K562 (cell line): ENCODE measurements at regions not wholly inside any gene's neighbourhood (a gene's known extent, or its start where the extent isn't known, plus 50 kb on each side); places are given as distances from the start of the nearest gene placed in this dataset.

ENCODE experiments used
- ATAC-seq: fragments of 200-7000 bp; cut with Tn5 transposase; 3 replicates; pipeline ENCODE4 v1.9.1; 2020; ENCODE audit warnings: moderate library complexity
- BruUV-seq: library from RNA; stranded (reverse); fragments of 400-500 nt; replicated peaks from 2 replicates; lab custom pipeline; 2021; lab: Mats Ljungman, UMichigan
- CTCF ChIA-PET: fragments of 300-600 bp; formaldehyde crosslinking; extraction: SDS; loops from one replicate; lab custom pipeline; 2021; ENCODE audit warnings: low intra/inter-chr PET ratio; lab: Yijun Ruan, JAX
- POLR2A ChIA-PET: fragments of 300-600, 350-650 bp; sonication (Branson Sonifier 250); formaldehyde crosslinking; extraction: SDS; loops from one replicate; lab custom pipeline; 2021; ENCODE audit warnings: antibody characterized with exemption, inconsistent platforms; lab: Yijun Ruan, JAX
- DNase-seq, 4 experiments: peaks; one replicate each; pipeline versions ENCODE4 v3.0.0 to v3.0.0-alpha.2; 2011 to 2018; ENCODE audit warnings: low spot score in 3 of 4, mixed read lengths in 3 of 4; ENCODE audit errors: extremely low read depth in 1 of 4
- FAIRE-seq: peaks from 2 replicates; lab custom pipeline; 2011; peaks lifted over from hg19 to GRCh38; lab: Jason Lieb, UNC
- H2AFZ ChIP-seq: 2 replicates; pipeline ENCODE4 v1.6.0; 2011; ENCODE audit warnings: low read depth, low read length, control low read depth, inconsistent platforms
- H3K27ac ChIP-seq: fragments of 200-600 bp; 3 replicates; pipeline ENCODE4 v1.8.0; 2011; ENCODE audit warnings: low read depth, mild to moderate bottlenecking, control low read depth, inconsistent platforms, low read length, moderate library complexity, mixed read lengths; ENCODE audit errors: extremely low read depth
- H3K27me3 ChIP-seq, 2 experiments: fragments of 300-600 bp in 1 of 2; 2 replicates in 1 of 2; 3 replicates in 1 of 2; pipeline versions ENCODE4 v1.6.0 to v1.8.0; 2011; ENCODE audit warnings: inconsistent platforms in 2 of 2, low read length in 2 of 2, mild to moderate bottlenecking in 1 of 2, mixed read lengths in 1 of 2, moderate library complexity in 1 of 2; ENCODE audit not compliant: control insufficient read depth in 2 of 2, insufficient read depth in 2 of 2
- H3K36me3 ChIP-seq: fragments of 300-600 bp; 3 replicates; pipeline ENCODE4 v1.8.0; 2011; ENCODE audit warnings: mild to moderate bottlenecking, low read length, inconsistent platforms; ENCODE audit not compliant: control insufficient read depth, insufficient read depth
- H3K4me1 ChIP-seq, 2 experiments: fragments of 200-600 bp in 1 of 2; replicated peaks in 1 of 2; 2 replicates in 1 of 2; 3 replicates in 1 of 2; pipeline versions ENCODE4 v1.5.1 to v1.8.0; 2011; ENCODE audit warnings: inconsistent platforms in 2 of 2, low read length in 2 of 2, mild to moderate bottlenecking in 1 of 2, mixed read lengths in 1 of 2, moderate library complexity in 1 of 2; ENCODE audit not compliant: control insufficient read depth in 2 of 2, insufficient read depth in 2 of 2
- H3K4me2 ChIP-seq: 2 replicates; pipeline ENCODE4 v1.6.1; 2011; ENCODE audit warnings: low read length, control low read depth, inconsistent platforms, mixed read lengths; ENCODE audit not compliant: insufficient read depth
- H3K4me3 ChIP-seq: fragments of 200-600 bp; sonication (generic), shearing (Covaris generic); 2 replicates; pipeline ENCODE4 v1.5.1; 2016; ENCODE audit warnings: control low read depth, inconsistent platforms
- H3K79me2 ChIP-seq: fragments of 200-600 bp; 3 replicates; pipeline ENCODE4 v1.8.0; 2011; ENCODE audit warnings: low read length, inconsistent platforms; ENCODE audit not compliant: control insufficient read depth, insufficient read depth
- H3K9ac ChIP-seq, 2 experiments: 2 replicates each; pipeline versions ENCODE4 v1.6.0 to v1.6.1; 2011; ENCODE audit warnings: low read depth in 2 of 2, low read length in 2 of 2, control low read depth in 1 of 2, inconsistent platforms in 1 of 2, mild to moderate bottlenecking in 1 of 2, mixed read lengths in 1 of 2; ENCODE audit not compliant: insufficient read depth in 1 of 2
- H3K9me1 ChIP-seq: one replicate; pipeline ENCODE4 v1.6.0; 2011; ENCODE audit warnings: inconsistent platforms, mild to moderate bottlenecking, low read length, moderate library complexity; ENCODE audit not compliant: control insufficient read depth, insufficient read depth
- H3K9me3 ChIP-seq: replicated peaks from 2 replicates; pipeline ENCODE4 v1.5.1; 2011; ENCODE audit warnings: low read depth, low read length, inconsistent platforms; ENCODE audit not compliant: control insufficient read depth, insufficient read depth
- H4K20me1 ChIP-seq: replicated peaks from 2 replicates; pipeline ENCODE4 v1.6.1; 2011; ENCODE audit warnings: low read length, inconsistent platforms, mixed read lengths; ENCODE audit not compliant: control insufficient read depth, insufficient read depth
- BCL6 ChIP-seq: fragments of 250-450 bp; sonication (Bioruptor Pico); IDR thresholded peaks from 2 replicates; pipeline ENCODE4 v1.4.0; 2020
- BRF1 ChIP-seq: IDR thresholded peaks from 3 replicates; pipeline ENCODE4 v1.6.1; 2011; ENCODE audit warnings: borderline replicate concordance, mild to moderate bottlenecking; ENCODE audit not compliant: insufficient read length; ENCODE audit errors: extremely low read depth
- GATAD2B ChIP-seq: fragments of 450-650 bp; IDR thresholded peaks from 2 replicates; pipeline ENCODE4 v1.6.1; 2017; ENCODE audit warnings: mild to moderate bottlenecking, borderline replicate concordance
- IRF2 ChIP-seq: sonication (generic); formaldehyde crosslinking; IDR thresholded peaks from 2 replicates; pipeline ENCODE4 v1.8.1; 2022; ENCODE audit warnings: mild to moderate bottlenecking, missing genetic modification reagents
- NFIX ChIP-seq: fragments of 250-450 bp; sonication (Bioruptor Pico); IDR thresholded peaks from 2 replicates; pipeline ENCODE4 v1.4.0; 2020; ENCODE audit warnings: low read depth, mild to moderate bottlenecking, moderate library complexity
- POLR3A ChIP-seq: IDR thresholded peaks from 2 replicates; pipeline ENCODE4 v1.6.1; 2011; ENCODE audit warnings: borderline replicate concordance, mild to moderate bottlenecking, moderate library complexity; ENCODE audit not compliant: insufficient read length, insufficient read depth; ENCODE audit errors: extremely low read depth
- PTBP1 ChIP-seq: fragments of 200-400 bp; formaldehyde crosslinking; IDR thresholded peaks from 2 replicates; pipeline ENCODE4 v1.6.1; 2017; ENCODE audit warnings: low read depth, low read length
- RFX1 ChIP-seq: fragments of 450-650 bp; IDR thresholded peaks from 2 replicates; pipeline ENCODE4 v1.6.1; 2016; ENCODE audit warnings: mild to moderate bottlenecking, moderate library complexity
- XRCC5 ChIP-seq: fragments of 200-400 bp; formaldehyde crosslinking; IDR thresholded peaks from 2 replicates; pipeline ENCODE4 v1.6.1; 2017; ENCODE audit warnings: low read depth, mild to moderate bottlenecking, low read length
- ZBED1 ChIP-seq: IDR thresholded peaks from 2 replicates; pipeline ENCODE4 v1.6.1; 2014
- ZNF133 ChIP-seq: fragments of 250-450 bp; sonication (Bioruptor Pico); IDR thresholded peaks from 2 replicates; pipeline ENCODE4 v1.4.0; 2020; ENCODE audit warnings: mild to moderate bottlenecking
- ZNF436 ChIP-seq: fragments of 250-450, 450-650 bp; sonication (Bioruptor Pico); formaldehyde crosslinking; IDR thresholded peaks from 2 replicates; pipeline ENCODE4 v1.7.0; 2020; ENCODE audit warnings: mild to moderate bottlenecking
- ZNF707 ChIP-seq: fragments of 250-450 bp; sonication (Bioruptor Pico); conservative IDR thresholded peaks from 2 replicates; pipeline ENCODE4 v1.8.0; 2022; ENCODE audit warnings: inconsistent platforms, mild to moderate bottlenecking, moderate library complexity
- WGBS: fragments of 100-300 bp; shearing (Covaris generic); methylation state at CpG from one replicate; pipeline ENCODE4 v1.1.6; 2016; ENCODE audit warnings: low coverage, mixed read lengths; ENCODE audit not compliant: insufficient coverage; ENCODE audit errors: missing lambda C conversion rate; 5-methylcytosine and 5-hydroxymethylcytosine counted together
- in situ Hi-C: fragments of 300-500 bp; cut with MboI; formaldehyde crosslinking; loops from 4 replicates; pipeline ENCODE4 v1.15.0; 2018; ENCODE audit warnings: inconsistent platforms, mixed read lengths
- intact Hi-C: fragments of 100-400 bp; cut with micrococcal nuclease; formaldehyde crosslinking; loops from 2 replicates; pipeline ENCODE4 v1.14.2; 2022
- TF ChIP-seq, protein P1 (sequence below): fragments of 450-650 bp; formaldehyde crosslinking; IDR thresholded peaks from 2 replicates; pipeline ENCODE4 v1.4.0; 2020; ENCODE audit warnings: mild to moderate bottlenecking, moderate library complexity
- TF ChIP-seq, protein P2 (sequence below): sonication (generic); formaldehyde crosslinking; IDR thresholded peaks from 2 replicates; pipeline ENCODE4 v1.8.1; 2023; ENCODE audit warnings: mild to moderate bottlenecking, missing genetic modification reagents
- TF ChIP-seq, protein P3 (sequence below): sonication (generic); formaldehyde crosslinking; IDR thresholded peaks from 2 replicates; pipeline ENCODE4 v1.8.1; 2022; ENCODE audit warnings: missing genetic modification reagents
- TF ChIP-seq, protein P4 (sequence below): sonication (generic); formaldehyde crosslinking; IDR thresholded peaks from 2 replicates; pipeline ENCODE4 v1.4.0; 2020; ENCODE audit warnings: mild to moderate bottlenecking, missing genetic modification reagents

DNA sequence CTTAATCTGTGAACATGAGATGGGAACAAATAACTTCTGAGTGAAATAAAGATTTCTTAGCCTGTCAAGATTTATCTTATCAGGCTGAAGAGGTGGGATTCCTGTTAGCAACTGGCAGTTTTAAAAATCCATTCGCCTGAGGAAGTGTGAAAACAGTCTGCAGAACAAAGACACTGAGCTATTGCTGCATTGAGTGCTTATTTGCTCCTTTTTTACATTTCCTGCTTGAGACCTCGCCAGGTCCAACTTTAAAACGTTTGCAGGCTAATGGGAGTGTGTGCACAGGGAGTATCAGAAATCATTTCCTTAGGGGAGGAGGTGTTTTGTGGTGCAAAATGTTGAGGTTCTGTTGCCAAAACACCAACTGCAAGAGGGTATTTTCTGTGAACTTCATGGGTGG is 957.8 kb upstream of the RBFOX1 start:
- Histone ChIP-seq H3K79me2 (no peaks in the 10 kb centered on the region), H3K9me1 (no peaks in the 10 kb centered on the region), H3K4me3 (no peak overlapping the region), H3K36me3 (no peaks in the 10 kb centered on the region), H3K27ac (no peak overlapping the region), H3K9ac (no peak overlapping the region), H4K20me1 (no peaks in the 10 kb centered on the region; the same call in 1 of the 2 replicates), H3K4me2 (no peak overlapping the region), H3K9me3 (no peaks in the 10 kb centered on the region), H3K4me1 (no peaks in the 10 kb centered on the region), H2AFZ (no peak overlapping the region), H3K27me3 (peaks cover 0 to 6% of the 10 kb centered on the region in 2 experiments; a peak in 1 of 5 replicates)
- POLR2A ChIA-PET = no interaction called here
- in situ Hi-C loops = no loop called here
- FAIRE-seq (no peak), ATAC-seq (no peak), DNase-seq (no peak)
- WGBS = 0% methylated on average over 3 of the region's 3 CpGs
- intact Hi-C loops = no loop called here
- CTCF ChIA-PET = no interaction called here
- no TSS peak for BruUV-seq
- TF ChIP-seq NFIX (CRISPR knock-in tag) (no peak), POLR3A (no peak), BRF1 (no peak), ZNF436 (CRISPR knock-in tag) (no peak), ZNF133 (CRISPR knock-in tag) (no peak), IRF2 (CRISPR knock-in tag) (no peak), XRCC5 (no peak), BCL6 (CRISPR knock-in tag) (no peak), GATAD2B (no peak), ZNF707 (no peak), PTBP1 (no peak), RFX1 (no peak), ZBED1 (no peak)
- TF ChIP-seq, protein P1, sequence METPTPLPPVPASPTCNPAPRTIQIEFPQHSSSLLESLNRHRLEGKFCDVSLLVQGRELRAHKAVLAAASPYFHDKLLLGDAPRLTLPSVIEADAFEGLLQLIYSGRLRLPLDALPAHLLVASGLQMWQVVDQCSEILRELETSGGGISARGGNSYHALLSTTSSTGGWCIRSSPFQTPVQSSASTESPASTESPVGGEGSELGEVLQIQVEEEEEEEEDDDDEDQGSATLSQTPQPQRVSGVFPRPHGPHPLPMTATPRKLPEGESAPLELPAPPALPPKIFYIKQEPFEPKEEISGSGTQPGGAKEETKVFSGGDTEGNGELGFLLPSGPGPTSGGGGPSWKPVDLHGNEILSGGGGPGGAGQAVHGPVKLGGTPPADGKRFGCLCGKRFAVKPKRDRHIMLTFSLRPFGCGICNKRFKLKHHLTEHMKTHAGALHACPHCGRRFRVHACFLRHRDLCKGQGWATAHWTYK (CRISPR knock-in tag) = no peak
- TF ChIP-seq, protein P2, sequence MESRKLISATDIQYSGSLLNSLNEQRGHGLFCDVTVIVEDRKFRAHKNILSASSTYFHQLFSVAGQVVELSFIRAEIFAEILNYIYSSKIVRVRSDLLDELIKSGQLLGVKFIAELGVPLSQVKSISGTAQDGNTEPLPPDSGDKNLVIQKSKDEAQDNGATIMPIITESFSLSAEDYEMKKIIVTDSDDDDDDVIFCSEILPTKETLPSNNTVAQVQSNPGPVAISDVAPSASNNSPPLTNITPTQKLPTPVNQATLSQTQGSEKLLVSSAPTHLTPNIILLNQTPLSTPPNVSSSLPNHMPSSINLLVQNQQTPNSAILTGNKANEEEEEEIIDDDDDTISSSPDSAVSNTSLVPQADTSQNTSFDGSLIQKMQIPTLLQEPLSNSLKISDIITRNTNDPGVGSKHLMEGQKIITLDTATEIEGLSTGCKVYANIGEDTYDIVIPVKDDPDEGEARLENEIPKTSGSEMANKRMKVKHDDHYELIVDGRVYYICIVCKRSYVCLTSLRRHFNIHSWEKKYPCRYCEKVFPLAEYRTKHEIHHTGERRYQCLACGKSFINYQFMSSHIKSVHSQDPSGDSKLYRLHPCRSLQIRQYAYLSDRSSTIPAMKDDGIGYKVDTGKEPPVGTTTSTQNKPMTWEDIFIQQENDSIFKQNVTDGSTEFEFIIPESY = no peak
- TF ChIP-seq, protein P3, sequence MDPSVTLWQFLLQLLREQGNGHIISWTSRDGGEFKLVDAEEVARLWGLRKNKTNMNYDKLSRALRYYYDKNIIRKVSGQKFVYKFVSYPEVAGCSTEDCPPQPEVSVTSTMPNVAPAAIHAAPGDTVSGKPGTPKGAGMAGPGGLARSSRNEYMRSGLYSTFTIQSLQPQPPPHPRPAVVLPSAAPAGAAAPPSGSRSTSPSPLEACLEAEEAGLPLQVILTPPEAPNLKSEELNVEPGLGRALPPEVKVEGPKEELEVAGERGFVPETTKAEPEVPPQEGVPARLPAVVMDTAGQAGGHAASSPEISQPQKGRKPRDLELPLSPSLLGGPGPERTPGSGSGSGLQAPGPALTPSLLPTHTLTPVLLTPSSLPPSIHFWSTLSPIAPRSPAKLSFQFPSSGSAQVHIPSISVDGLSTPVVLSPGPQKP (CRISPR knock-in tag) = no peak
- TF ChIP-seq, protein P4, sequence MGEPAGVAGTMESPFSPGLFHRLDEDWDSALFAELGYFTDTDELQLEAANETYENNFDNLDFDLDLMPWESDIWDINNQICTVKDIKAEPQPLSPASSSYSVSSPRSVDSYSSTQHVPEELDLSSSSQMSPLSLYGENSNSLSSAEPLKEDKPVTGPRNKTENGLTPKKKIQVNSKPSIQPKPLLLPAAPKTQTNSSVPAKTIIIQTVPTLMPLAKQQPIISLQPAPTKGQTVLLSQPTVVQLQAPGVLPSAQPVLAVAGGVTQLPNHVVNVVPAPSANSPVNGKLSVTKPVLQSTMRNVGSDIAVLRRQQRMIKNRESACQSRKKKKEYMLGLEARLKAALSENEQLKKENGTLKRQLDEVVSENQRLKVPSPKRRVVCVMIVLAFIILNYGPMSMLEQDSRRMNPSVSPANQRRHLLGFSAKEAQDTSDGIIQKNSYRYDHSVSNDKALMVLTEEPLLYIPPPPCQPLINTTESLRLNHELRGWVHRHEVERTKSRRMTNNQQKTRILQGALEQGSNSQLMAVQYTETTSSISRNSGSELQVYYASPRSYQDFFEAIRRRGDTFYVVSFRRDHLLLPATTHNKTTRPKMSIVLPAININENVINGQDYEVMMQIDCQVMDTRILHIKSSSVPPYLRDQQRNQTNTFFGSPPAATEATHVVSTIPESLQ = no peak
